ENCODE measurements at regions not wholly inside any gene's neighbourhood (a gene's known extent, or its start where the extent isn't known, plus 50 kb on each side); places are given as distances from the start of the nearest gene placed in this dataset.

DNA sequence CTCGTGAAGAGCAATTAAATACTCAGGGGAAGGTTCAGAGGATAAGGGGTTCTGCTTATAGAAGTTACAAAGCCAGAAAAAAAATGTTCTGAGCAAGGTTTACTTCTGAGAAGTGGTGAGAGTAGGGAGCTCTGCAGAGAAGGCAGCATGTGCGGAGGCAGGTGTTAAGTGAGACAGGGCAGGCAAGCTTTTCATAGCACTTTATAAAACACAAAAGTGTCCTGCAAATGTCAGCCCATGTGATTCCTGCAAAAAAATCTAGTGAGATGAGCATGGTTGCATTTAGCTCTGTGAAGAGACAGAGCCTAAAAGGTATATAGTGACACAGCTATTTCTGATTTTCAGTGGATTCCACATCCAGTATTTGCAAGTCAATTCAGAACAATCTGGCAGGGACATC is 223.8 kb upstream of the SYT4 start:
- Histone ChIP-seq H3K4me1 (no peaks in the 10 kb centered on the region), H3K27me3 (ENCODE audit: low read depth) (no peaks in the 10 kb centered on the region), H3K36me3 (no peaks in the 10 kb centered on the region), H3K9me3 (no peaks in the 10 kb centered on the region), H3K4me3 (no peak overlapping the region), H3K27ac (no peak overlapping the region)
- ATAC-seq = no peak
- TF ChIP-seq, protein P1, sequence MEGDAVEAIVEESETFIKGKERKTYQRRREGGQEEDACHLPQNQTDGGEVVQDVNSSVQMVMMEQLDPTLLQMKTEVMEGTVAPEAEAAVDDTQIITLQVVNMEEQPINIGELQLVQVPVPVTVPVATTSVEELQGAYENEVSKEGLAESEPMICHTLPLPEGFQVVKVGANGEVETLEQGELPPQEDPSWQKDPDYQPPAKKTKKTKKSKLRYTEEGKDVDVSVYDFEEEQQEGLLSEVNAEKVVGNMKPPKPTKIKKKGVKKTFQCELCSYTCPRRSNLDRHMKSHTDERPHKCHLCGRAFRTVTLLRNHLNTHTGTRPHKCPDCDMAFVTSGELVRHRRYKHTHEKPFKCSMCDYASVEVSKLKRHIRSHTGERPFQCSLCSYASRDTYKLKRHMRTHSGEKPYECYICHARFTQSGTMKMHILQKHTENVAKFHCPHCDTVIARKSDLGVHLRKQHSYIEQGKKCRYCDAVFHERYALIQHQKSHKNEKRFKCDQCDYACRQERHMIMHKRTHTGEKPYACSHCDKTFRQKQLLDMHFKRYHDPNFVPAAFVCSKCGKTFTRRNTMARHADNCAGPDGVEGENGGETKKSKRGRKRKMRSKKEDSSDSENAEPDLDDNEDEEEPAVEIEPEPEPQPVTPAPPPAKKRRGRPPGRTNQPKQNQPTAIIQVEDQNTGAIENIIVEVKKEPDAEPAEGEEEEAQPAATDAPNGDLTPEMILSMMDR (IDR thresholded peaks at IDR 0.05) = no peak
- DNase-seq = no peak
- intact Hi-C loops (cut with DNase I) = no loop called here

DNA sequence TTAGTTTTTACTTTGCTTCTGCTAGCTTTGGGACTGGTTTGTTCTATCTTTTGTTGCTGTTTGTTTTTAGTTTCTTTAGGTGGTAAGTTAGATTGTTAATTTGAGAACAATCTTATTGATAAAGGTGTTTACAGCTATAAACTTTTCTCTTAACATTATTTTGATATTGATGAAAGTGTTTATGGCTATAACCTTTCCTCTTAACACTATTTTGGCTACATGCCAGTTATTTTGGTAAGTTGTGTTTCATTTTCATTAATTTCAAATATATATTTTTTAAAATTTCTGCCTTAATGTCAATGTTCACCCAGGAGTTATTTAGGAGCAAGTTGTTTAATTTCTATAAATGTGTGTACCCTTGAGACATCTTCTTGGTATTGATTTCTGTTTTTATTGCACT is 229.6 kb upstream of the SYT4 start:
- TF ChIP-seq, protein P1 (IDR thresholded peaks at IDR 0.05) = no peak
- ATAC-seq (no peak), DNase-seq (no peak)
- Histone ChIP-seq H3K27ac (no peak overlapping the region), H3K9me3 (peaks cover 23% of the 10 kb centered on the region), H3K27me3 (ENCODE audit: low read depth) (no peaks in the 10 kb centered on the region), H3K36me3 (no peaks in the 10 kb centered on the region), H3K4me3 (no peak overlapping the region), H3K4me1 (no peaks in the 10 kb centered on the region)
- intact Hi-C loops (cut with DNase I) = no loop called here

DNA sequence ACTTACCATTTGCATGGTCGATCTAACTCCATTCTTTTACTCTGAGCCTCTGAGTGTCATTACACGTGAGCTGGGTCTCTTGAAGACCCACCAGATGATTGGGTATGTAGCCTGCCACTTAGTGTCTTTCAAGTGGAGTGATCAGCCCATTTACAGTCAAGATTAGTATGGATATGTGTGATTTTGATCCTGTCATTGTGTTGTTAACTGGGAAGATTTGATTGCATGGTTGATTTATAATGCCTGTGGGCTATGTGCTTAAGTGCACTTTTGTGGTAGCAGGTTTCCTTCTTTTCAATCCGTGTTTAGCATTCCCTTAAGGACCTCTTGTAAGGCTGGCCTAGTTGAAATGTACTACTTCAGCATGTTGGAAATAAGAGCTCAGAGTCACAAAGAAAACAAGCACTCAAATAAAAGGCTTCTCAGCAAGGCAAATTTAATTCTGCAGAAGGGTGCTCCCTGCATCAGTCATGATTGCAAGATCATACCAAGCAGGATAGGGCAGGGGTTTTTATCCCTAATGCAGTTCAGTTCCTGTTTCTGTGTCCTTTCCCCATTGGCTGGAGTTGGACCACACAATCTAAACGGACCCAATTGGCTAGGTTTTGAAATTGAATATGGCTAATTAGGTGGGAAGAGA is 230.7 kb upstream of the SYT4 start:
- Histone ChIP-seq H3K27ac (no peak overlapping the region), H3K27me3 (ENCODE audit: low read depth) (no peaks in the 10 kb centered on the region), H3K4me3 (no peak overlapping the region), H3K9me3 (peaks cover 23% of the 10 kb centered on the region), H3K4me1 (no peaks in the 10 kb centered on the region), H3K36me3 (no peaks in the 10 kb centered on the region)
- ATAC-seq = no peak
- intact Hi-C loops (cut with DNase I) = no loop called here
- no peak for DNase-seq
- TF ChIP-seq, protein P1 (IDR thresholded peaks at IDR 0.05) = no peak

GRCh38 chr18:43514747-43515146 is 237.5 kb upstream of the SYT4 start:
- Histone ChIP-seq H3K4me3 (no peak overlapping the region), H3K36me3 (no peaks in the 10 kb centered on the region), H3K4me1 (no peaks in the 10 kb centered on the region), H3K9me3 (peaks cover 23% of the 10 kb centered on the region), H3K27me3 (ENCODE audit: low read depth) (no peaks in the 10 kb centered on the region), H3K27ac (no peak overlapping the region)
- ATAC-seq = no peak
- DNase-seq = no peak
- TF ChIP-seq, protein P1 (IDR thresholded peaks at IDR 0.05) = no peak
- intact Hi-C loops (cut with DNase I) = no loop called here

DNA sequence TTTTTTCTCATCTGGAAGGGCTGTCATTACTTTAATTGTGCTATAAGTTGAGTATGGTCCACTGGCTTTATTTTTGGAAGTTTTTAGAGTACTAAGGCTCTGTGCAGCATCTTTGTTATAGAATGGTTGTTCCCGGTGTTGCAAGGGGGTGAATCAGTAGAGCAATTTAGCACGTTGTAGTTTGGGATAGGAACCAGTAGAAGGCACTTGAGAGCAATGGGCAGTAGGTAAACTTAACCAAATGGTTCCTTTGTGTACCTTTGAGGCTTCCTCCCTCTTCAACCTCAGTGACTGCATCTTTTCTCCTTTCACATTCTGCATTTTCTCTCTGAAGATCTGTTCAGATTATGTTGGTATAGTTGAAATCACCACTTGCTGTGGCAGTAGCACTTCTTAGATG is 238.2 kb upstream of the SYT4 start:
- peaks cover 23% of the 10 kb centered on the region for H3K9me3 ChIP-seq
- ATAC-seq (no peak), DNase-seq (no peak)
- no peak overlapping the region for H3K4me3 ChIP-seq
- H3K36me3 ChIP-seq = no peaks in the 10 kb centered on the region
- intact Hi-C loops (cut with DNase I) = no loop called here
- no peaks in the 10 kb centered on the region for H3K27me3 ChIP-seq (ENCODE audit: low read depth)
- TF ChIP-seq, protein P1 (IDR thresholded peaks at IDR 0.05) = no peak
- H3K27ac ChIP-seq = no peak overlapping the region
- H3K4me1 ChIP-seq = no peaks in the 10 kb centered on the region

Data from lower lobe of right lung (tissue), 2 donors.